GM12864 (cell line): ENCODE measurements at regions not wholly inside any gene's neighbourhood (a gene's known extent, or its start where the extent isn't known, plus 50 kb on each side); places are given as distances from the start of the nearest gene placed in this dataset.

Source experiments
- DNase-seq: peaks from one replicate; pipeline ENCODE4 v3.0.0-alpha.2; 2011; ENCODE audit warnings: low read depth
- H3K4me3 ChIP-seq: 2 replicates; pipeline ENCODE4 v1.5.1; 2011; ENCODE audit warnings: mild to moderate bottlenecking, low read depth, low read length, control low read depth
- CTCF ChIP-seq: IDR thresholded peaks from 2 replicates; pipeline ENCODE4 v1.5.1; 2011; ENCODE audit warnings: low read depth, mild to moderate bottlenecking, moderate library complexity, low read length, control low read depth, inconsistent platforms; ENCODE audit errors: missing control alignments

DNA sequence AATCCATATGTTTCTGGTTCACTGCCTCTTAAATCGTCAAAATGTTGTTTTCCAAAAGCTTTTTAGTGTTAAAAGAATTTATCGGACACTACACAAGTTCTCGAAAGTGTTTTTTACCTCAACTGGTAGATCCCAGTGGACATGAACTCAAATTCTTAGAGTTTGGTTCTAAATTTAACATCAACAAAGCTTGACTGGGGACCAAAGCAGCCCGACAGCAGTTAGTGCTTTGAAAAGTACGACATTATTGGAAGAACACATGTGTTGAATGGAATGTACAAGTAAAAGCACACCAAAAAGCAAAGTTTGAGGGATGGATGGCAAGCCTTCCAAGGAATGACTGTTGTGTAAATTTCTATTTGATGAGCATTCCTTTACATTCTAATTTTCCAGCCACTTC, 803.9 kb upstream of the POU3F3 start:
- no peak for DNase-seq
- no peak for TF ChIP-seq CTCF
- no peak overlapping the region for H3K4me3 ChIP-seq

GRCh38 chr2:104050656-104051242, 803.2 kb upstream of the POU3F3 start:
- TF ChIP-seq CTCF = no peak
- no peak for DNase-seq
- no peak overlapping the region for H3K4me3 ChIP-seq

GRCh38 chr2:104051766-104052165, 802.1 kb upstream of the POU3F3 start:
- TF ChIP-seq CTCF = no peak
- no peak overlapping the region for H3K4me3 ChIP-seq
- DNase-seq = no peak

GRCh38 chr2:104052356-104052755, 801.6 kb upstream of the POU3F3 start:
- TF ChIP-seq CTCF = no peak
- DNase-seq = no peak
- no peak overlapping the region for H3K4me3 ChIP-seq

DNA sequence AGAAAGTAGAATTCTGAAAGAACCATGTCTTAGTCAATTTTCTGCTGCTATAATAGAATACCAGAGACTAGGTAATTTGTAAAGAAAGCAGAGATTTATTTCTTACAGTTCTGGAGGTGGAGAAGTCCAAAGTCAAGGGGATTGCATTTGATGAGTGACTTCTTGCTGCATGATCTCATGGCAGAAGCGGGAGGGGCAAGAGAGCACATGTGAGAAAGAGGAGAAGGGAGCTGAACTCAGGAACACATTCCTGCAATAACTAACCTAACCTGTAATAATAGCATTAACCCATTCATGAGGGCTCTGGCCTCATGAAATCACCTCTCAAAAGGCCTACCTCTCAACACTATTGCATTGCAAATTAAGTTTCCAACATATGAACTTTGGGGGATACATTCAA, 797.5 kb upstream of the POU3F3 start:
- H3K4me3 ChIP-seq = no peak overlapping the region
- DNase-seq = no peak
- TF ChIP-seq CTCF = no peak

DNA sequence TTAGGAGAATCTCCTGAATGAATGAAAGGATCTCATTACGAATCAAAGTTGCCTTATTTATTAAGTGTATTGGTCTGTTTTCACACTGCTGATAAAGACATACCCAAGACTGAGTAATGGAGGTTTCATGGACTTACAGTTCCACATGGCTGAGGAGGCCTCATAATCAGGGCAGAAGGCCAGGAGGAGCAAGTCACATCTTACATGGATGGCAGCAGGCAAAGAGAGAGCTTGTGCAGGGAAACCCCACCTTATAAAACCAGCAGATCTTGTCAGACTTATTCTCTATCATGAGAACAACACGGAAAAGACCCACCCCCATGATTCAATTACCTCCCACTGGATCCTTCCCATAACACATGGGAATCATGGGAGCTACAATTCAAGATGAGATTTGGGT, 785.2 kb upstream of the POU3F3 start:
- H3K4me3 ChIP-seq = no peak overlapping the region
- TF ChIP-seq CTCF = no peak
- DNase-seq = no peak

- no peak for TF ChIP-seq CTCF
These were observed 776.3 kb upstream of the POU3F3 start for GRCh38 chr2:104077573-104077972.

More at GRCh38 chr2:104077573-104077972, 776.3 kb upstream of the POU3F3 start:
- DNase-seq = no peak
- H3K4me3 ChIP-seq = no peak overlapping the region
